KMS-11 (cell line): ENCODE measurements at regions not wholly inside any gene's neighbourhood (a gene's known extent, or its start where the extent isn't known, plus 50 kb on each side); places are given as distances from the start of the nearest gene placed in this dataset.

Experiments used
- H2AFZ ChIP-seq: fragments of 200-600 bp; sonication (generic); 2 replicates; pipeline ENCODE4 v1.6.1; 2016; ENCODE audit warnings: antibody characterized with exemption, mixed run types, low read depth
- H3K27ac ChIP-seq: fragments of 200-600 bp; sonication (generic); 2 replicates; pipeline ENCODE4 v1.6.1; 2016; ENCODE audit warnings: mild to moderate bottlenecking, mixed run types
- H3K27me3 ChIP-seq: fragments of 200-600 bp; sonication (generic); 2 replicates; pipeline ENCODE4 v1.6.1; 2017; ENCODE audit warnings: mild to moderate bottlenecking, low read depth, mixed run types, moderate library complexity; ENCODE audit not compliant: insufficient read depth
- H3K36me3 ChIP-seq: fragments of 200-600 bp; sonication (generic); 2 replicates; pipeline ENCODE4 v1.6.1; 2017; ENCODE audit warnings: mild to moderate bottlenecking, mixed run types; ENCODE audit not compliant: insufficient read depth
- H3K4me1 ChIP-seq: fragments of 200-600 bp; sonication (generic); 2 replicates; pipeline ENCODE4 v1.6.1; 2016; ENCODE audit warnings: mild to moderate bottlenecking, low read depth, mixed run types; ENCODE audit not compliant: poor library complexity, severe bottlenecking
- H3K4me2 ChIP-seq: fragments of 200-600 bp; sonication (generic); 2 replicates; pipeline ENCODE4 v1.7.0; 2016; ENCODE audit warnings: mild to moderate bottlenecking, mixed run types
- H3K4me3 ChIP-seq: fragments of 200-600 bp; sonication (generic); IDR thresholded peaks from 2 replicates; pipeline ENCODE4 v1.6.1; 2017; ENCODE audit warnings: low read depth, low read length, mixed read lengths; ENCODE audit not compliant: insufficient read depth
- H3K79me2 ChIP-seq: fragments of 200-600 bp; sonication (generic); 2 replicates; pipeline ENCODE4 v1.6.1; 2016; ENCODE audit warnings: low read depth, mixed run types; ENCODE audit not compliant: insufficient read depth
- H3K9ac ChIP-seq: fragments of 200-600 bp; sonication (generic); 2 replicates; pipeline ENCODE4 v1.6.1; 2016; ENCODE audit warnings: mild to moderate bottlenecking, mixed run types
- H4K20me1 ChIP-seq: fragments of 200-600 bp; sonication (generic); 2 replicates; pipeline ENCODE4 v1.6.1; 2016; ENCODE audit warnings: mild to moderate bottlenecking, mixed run types; ENCODE audit not compliant: insufficient read depth
- CTCF ChIP-seq: fragments of 200-600 bp; sonication (generic); conservative IDR thresholded peaks from 2 replicates; pipeline ENCODE4 v1.6.1; 2017; ENCODE audit warnings: low read depth, mild to moderate bottlenecking, antibody characterized with exemption, low read length, moderate library complexity, mixed read lengths

GRCh38 chr9:2291980-2292704 is 277.0 kb downstream of the SMARCA2 start:
- H3K4me1 ChIP-seq = no peaks in the 10 kb centered on the region
- no peak for TF ChIP-seq CTCF
- H3K4me2 ChIP-seq = no peak overlapping the region
- no peak overlapping the region for H2AFZ ChIP-seq
- no peak overlapping the region for H3K4me3 ChIP-seq
- no peaks in the 10 kb centered on the region for H3K27me3 ChIP-seq
- no peaks in the 10 kb centered on the region for H3K79me2 ChIP-seq
- H3K9ac ChIP-seq = no peak overlapping the region
- H4K20me1 ChIP-seq = no peaks in the 10 kb centered on the region
- no peak overlapping the region for H3K27ac ChIP-seq
- H3K36me3 ChIP-seq = no peaks in the 10 kb centered on the region

GRCh38 chr9:2292733-2293132 is 277.6 kb downstream of the SMARCA2 start:
- no peak overlapping the region for H3K4me2 ChIP-seq
- H3K4me3 ChIP-seq = no peak overlapping the region
- H4K20me1 ChIP-seq = no peaks in the 10 kb centered on the region
- no peaks in the 10 kb centered on the region for H3K79me2 ChIP-seq
- H3K9ac ChIP-seq = no peak overlapping the region
- no peaks in the 10 kb centered on the region for H3K27me3 ChIP-seq
- no peak for TF ChIP-seq CTCF
- H3K4me1 ChIP-seq = no peaks in the 10 kb centered on the region
- H3K27ac ChIP-seq = no peak overlapping the region
- H3K36me3 ChIP-seq = no peaks in the 10 kb centered on the region
- H2AFZ ChIP-seq = no peak overlapping the region

- Histone ChIP-seq H3K27ac (no peak overlapping the region), H4K20me1 (no peaks in the 10 kb centered on the region), H3K79me2 (no peaks in the 10 kb centered on the region), H3K9ac (no peak overlapping the region), H3K4me2 (no peak overlapping the region), H3K27me3 (no peaks in the 10 kb centered on the region), H2AFZ (no peak overlapping the region), H3K36me3 (no peaks in the 10 kb centered on the region), H3K4me1 (no peaks in the 10 kb centered on the region), H3K4me3 (no peak overlapping the region)
- no peak for TF ChIP-seq CTCF
These were observed 282.6 kb downstream of the SMARCA2 start for GRCh38 chr9:2297771-2298170.

- no peaks in the 10 kb centered on the region for H3K4me1 ChIP-seq
- no peak overlapping the region for H3K4me2 ChIP-seq
- no peak overlapping the region for H3K27ac ChIP-seq
- no peaks in the 10 kb centered on the region for H3K27me3 ChIP-seq
- no peak overlapping the region for H3K9ac ChIP-seq
- H3K79me2 ChIP-seq = no peaks in the 10 kb centered on the region
- no peak for TF ChIP-seq CTCF
- no peaks in the 10 kb centered on the region for H3K36me3 ChIP-seq
- no peak overlapping the region for H3K4me3 ChIP-seq
- H4K20me1 ChIP-seq = no peaks in the 10 kb centered on the region
- H2AFZ ChIP-seq = no peak overlapping the region
These were observed 283.1 kb downstream of the SMARCA2 start for GRCh38 chr9:2298217-2298616.
